SK-N-MC (cell line): ENCODE measurements at regions not wholly inside any gene's neighbourhood (a gene's known extent, or its start where the extent isn't known, plus 50 kb on each side); places are given as distances from the start of the nearest gene placed in this dataset.

Experiments
- EZH2 ChIP-seq: fragments of 200-600 bp; sonication (generic); IDR thresholded peaks from one replicate; pipeline ENCODE4 v1.6.1; 2017; ENCODE audit warnings: antibody characterized with exemption
- FOXP2 ChIP-seq: optimal IDR thresholded peaks from 2 replicates; pipeline ENCODE3; 2011; ENCODE audit warnings: mild to moderate bottlenecking, moderate library complexity; ENCODE audit not compliant: insufficient read depth; ENCODE audit errors: extremely low read length, control extremely low read depth
- POLR2AphosphoS5 ChIP-seq: IDR thresholded peaks from 2 replicates; pipeline ENCODE4 v1.6.1; 2012; ENCODE audit warnings: mild to moderate bottlenecking, low read depth, low read length, borderline replicate concordance

- no peak for TF ChIP-seq EZH2
- TF ChIP-seq POLR2AphosphoS5 = no peak
- no peak for TF ChIP-seq FOXP2
Measured at GRCh38 chr3:154657218-154657617, 227.2 kb upstream of the GPR149 start.
